ENCODE measurements at regions not wholly inside any gene's neighbourhood (a gene's known extent, or its start where the extent isn't known, plus 50 kb on each side); places are given as distances from the start of the nearest gene placed in this dataset.
"Not testable (repeated sequence)": the region's sequence is repeated elsewhere in the genome, so short reads cannot be mapped to it uniquely, and the experiment has no call there.

DNA sequence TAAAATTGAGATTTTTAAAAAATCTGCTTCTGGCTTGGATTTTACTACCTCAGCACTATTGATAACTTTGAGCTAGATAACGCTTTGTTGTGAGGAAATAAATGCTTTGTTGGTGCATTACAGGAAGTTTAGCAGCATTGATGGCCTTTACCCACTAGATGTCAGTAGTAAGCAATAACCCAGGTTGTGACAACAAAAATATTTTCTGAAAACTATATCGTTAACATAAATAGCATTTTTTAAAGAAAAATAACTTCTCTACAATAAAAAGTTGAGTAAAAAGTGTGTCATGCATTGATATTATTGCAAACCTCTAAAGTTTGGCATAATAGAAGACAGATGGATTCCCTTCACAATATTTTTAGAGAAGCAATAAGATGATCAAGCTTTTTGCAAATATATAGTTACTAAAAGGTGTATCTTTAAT lies 1246.5 kb downstream of the UQCRFS1 start:
- no peak for DNase-seq

DNA sequence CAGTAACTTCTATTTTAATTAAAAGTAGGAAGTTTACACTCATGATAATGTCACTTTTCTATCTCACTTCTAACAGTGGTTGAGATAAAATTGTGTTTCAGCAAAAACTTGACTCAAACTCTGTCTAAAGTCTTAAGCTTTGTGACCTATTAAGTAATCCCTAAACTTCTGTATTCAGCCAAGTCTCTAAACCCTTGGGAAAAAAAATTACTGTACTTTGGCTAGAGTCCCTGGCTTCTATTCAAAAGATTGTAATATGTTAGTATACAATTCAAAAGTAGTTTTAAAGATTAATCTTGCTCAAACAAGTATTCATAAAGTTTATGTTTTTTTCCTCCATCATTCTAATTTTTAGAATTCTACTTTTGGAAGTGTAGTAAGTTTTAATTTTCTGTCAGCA lies 1248.8 kb downstream of the UQCRFS1 start:
- no peak for DNase-seq

DNA sequence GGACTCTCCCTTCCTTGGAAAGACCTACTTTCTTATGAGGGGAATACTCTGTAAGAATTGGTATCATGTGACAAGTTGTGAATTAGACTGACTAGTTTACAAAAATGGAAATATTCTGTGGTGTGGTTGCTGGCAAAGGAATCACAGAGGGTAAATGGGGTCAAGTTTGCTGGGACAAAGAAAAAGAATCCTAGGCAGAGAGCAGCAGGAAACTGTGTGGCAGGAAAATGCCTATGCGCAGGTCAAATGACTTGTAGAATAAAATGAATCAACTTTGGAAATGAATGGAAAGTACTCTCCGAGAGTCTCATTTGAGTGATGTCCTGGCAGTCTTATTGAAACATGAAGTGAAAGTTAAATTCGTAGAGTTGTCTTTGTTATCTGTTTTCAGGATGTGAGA lies 1250.7 kb downstream of the UQCRFS1 start:
- DNase-seq = no peak

DNA sequence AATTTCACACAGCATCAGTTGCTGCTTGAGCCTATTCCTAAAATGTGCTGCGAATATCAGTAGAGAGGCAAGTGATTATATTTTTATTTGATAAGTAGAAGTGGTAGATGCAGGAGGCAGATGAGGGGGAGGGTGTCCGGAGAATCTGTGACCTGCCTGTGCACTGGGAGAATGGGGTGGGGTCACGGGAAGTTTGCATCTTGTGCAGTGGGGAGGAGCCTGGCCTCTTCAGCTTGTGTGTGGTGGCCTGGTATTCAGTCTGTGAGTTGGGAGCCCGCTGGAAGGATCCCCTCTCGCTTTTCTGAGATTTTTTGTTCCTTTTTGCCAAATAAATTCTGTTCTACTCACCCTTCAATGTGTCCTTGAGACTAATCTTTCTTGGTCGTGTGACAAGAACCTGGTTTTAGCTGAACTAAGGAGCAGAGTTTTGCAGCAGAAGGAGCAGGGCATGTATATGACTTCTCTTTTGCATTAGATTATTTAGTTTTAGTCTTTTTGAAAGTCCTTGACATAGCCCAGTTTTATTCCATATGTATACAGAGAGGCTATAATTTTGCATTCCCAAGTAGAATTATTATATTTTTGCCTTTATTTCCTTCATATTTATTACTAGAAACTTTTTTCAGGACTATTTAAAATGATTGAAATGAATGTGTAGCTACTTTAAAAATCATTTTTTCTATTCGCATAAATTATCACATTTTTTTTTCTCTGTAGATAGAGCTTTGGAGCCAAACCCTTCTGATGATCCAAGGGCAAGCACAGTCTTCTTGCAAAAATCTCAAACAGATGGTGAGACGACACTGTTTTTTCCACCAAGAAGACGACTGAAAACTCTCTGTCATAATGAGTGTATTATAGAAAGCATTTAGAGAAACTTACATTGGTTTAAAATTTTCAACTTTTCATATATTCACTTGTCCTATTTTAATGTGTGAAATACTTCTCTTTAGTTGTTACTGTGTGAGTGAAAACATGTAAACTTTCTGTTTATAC lies 1257.2 kb downstream of the UQCRFS1 start:
- no peak for DNase-seq

DNA sequence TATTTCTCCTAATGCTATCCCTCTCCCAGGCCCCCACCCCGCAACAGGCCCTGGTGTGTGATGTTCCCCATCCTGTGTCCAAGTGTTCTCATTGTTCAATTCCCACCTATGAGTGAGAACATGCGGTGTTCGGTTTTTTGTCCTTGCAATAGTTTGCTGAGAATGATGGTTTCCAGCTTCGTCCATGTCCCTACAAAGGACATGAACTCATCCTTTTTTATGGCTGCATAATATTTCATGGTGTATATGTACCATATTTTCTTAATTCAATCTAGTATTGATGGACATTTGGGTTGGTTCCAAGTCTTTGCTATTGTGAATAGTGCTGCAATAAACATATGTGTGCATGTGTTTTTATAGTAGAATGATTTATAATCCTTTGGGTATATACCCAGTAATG lies 1270.3 kb downstream of the UQCRFS1 start:
- DNase-seq = not testable (repeated sequence)

DNA sequence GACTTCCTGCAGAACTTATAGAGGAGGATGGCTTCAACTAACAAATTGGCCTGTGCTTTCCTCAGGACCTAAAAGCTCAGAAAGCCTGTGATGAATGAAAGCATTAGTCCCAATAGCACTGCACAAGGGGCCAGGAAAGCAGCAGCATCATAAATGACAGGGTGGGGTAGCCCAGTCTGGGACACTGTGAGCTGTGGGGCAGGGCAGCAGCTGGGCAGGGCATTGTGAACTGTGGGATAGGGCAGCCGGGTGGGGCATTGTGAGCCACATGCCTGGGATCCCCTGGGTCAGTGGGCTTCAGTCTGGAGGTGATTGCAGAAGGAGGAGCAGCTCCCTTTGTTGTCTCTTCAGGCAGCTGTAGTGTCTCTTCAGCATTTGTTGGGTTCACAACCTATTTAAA lies 1276.8 kb downstream of the UQCRFS1 start:
- DNase-seq = no peak

DNA sequence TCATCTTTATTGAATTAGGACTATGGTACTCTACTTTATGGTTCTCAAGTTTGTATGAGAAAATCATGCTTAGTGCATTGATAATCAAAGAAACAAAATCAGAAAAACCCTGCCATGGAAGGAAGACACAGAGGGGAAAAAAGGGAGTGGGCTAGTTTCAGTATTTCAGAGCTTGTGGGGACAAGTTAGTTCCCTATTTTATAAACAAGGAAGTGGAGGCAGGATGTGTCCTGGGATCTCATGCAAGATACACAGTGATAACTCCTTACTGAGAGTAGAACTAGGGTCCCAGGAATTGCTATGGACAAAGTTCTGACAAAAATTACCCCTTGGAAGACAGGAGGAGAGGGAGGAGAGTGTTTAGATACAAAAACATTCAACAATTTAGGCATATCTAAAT lies 1277.3 kb downstream of the UQCRFS1 start:
- no peak for DNase-seq

DNA sequence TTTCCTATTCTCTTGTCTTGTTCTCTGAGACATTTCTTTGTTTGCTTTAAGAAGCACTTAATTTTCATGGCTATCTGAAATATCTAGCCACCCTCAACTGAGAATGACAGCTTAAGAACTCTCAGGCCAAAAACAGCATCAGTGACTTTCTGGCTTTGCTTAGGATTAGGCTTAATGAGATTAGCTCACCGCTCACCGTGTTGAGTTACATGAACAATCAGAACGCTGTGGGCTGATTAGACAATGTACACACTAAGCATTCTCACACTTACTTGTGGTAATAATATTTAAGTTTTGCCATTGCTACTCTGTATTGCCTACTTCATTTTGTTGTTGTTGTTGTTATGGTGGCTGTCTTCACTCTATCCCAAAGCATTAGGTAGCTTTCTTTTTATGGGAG lies 1283.6 kb downstream of the UQCRFS1 start:
- no peak for DNase-seq

DNA sequence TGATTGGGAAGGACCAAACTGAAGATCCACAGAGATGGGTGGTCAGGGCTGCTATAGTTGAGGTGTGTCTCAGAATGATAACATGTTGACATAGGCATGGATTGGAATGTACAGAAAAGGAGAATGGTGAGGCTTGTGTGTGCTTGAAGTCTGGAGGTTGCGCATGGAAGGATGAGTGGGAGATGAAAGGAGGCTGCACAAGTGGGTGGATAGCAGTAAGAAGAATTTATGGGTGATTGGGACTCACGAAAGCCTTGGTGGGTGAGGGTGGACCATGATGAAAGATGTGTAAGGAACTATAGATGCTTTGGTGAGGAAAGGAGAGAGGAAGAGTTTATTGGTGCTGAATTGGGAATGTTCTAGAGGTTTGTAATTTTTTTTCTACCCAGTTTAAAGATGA lies 1287.7 kb downstream of the UQCRFS1 start:
- no peak for DNase-seq

DNA sequence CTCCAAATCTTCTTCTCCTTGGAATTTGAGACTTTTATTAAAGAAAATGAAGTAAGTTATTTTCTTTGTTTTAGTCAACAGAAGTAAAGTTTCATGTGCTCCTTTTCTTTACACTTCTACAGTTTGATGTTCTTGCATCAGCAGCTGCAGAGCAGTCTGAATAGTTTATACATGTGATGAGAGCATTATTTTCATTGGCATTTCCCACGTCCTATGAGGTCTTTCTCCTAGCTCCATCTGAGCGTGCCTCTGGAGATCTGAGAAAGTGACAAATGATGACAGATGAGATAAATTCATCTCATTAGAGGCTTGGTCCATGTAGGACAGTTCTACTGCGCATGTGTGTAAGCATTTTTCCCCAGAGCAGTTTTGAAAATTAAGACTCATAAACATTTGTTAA lies 1290.0 kb downstream of the UQCRFS1 start:
- DNase-seq = no peak

DNA sequence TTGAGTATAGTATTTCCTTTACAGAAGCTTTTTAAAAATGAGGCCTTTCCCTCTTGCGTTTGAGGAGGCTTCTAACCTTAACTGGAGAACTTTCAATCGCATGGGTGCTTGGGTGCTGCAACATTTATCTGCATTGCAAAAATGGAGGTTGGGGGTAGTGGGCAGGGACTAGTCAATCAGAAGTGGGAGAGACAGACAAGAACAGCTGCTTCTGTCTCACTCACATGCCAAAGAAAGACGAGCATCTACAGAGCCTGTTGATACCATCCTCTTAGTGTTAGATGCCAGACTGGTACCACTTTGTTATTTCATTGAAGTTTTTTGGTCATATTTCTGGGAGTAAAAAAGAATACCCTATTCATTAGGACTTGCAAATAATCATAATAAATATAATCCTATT lies 1292.2 kb downstream of the UQCRFS1 start:
- DNase-seq = no peak

DNA sequence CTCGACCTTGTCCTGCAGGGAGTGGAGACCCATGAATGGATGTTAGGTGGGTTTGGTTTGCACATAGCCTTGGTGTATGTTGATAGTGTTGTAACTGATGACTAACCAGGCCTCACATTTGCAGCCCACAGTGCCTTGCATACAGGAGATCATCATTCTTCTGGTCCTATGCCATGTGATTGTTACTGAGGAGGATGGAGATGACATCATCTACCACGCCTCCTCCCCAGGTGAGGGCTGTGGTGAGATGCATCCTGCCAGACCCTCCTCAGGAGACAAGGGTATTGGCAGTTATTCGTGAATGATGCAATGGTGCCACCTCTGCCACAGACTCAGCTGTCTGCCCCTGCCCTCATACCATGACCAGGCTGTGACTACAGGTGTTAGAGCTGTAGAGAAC lies 1294.1 kb downstream of the UQCRFS1 start:
- no peak for DNase-seq

DNA sequence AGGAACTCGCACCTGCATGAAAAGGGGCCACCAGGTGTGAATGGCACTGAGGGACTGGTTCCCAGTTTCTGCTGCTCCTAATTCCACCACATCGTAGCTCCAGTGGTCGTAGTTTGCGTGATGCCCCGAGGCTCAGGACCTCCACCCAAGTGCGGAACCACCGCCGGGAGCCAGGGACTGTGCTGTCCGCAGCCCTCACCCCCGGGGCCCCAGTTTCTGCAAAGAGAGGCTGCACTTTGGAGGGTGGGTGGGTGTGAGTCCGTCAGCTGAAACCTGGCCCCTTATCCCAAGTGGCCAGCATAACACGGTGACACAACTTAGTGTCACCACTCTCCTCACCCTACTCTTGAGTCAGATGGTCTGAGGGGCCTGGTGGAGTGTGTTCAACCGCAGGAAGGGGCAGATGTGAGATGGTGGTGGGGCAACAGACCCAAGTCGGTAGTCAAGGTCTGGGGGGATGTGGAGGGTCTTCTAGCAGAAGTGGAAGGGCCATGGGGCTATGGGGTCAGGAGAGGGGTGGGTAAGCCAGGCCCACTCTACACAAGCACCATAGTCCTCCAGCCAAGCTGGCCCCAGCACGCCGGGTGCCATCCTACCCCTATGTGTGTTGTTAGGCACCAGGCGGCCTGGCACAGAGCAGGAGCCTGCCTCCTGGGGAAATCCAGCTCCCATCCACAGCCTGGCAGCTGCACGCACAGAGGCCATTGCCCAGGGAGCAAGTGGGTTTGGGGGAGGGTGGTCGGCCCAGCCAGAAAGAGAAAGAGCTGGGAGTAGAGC lies 1301.6 kb downstream of the UQCRFS1 start:
- no peak for DNase-seq

DNA sequence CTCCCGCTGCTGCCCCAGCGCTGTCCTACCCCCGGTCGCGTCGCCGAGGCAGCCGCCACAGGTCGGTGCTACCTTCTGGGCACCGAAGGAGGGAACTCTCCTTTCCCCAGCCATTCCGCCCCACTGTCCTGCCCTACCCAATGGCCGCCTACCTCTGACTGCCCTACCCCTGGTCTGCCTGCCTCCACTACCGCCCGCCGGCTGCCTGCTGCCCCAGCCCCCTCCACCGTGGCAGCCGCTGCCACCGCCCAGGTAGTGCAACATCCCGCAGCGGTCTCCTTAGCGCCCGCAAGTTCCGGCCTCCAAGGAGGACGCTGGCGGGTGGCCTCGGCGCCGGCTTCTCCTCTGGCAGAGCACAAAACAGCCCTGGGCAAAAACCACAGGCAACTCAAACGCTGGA lies 1303.1 kb downstream of the UQCRFS1 start:
- DNase-seq = no peak

DNA sequence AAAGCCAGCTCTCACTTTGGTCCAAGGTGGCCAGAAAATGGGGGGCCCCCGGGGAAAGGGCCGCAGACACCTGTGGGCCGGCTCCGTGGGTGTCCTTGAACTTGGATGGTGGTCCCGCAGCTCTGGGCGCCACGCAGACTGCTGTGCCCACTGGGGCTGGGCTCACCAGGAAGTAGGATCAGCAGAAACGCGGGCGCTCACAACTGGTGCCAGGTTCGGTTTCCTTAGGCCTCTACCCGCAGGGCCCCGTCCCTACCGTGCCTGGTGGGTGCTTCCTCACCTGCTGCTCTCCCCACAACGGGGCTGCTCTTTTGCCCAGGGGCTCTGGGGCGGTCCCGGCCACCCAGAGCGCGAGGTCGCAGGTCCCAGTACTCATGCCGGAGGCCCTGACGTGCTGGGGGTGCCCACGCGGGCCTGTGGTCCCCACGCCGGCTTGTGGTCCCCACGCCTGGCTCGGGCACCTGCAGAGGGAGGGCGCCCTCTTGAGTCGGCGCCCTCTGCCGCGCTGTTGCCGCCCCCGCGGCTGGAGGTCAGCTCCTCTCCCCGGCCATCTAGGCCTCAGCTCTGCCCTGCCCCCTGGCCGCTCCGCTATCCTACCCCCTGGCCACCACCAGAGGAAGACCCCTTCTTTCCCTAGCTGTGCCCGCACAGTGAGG lies 1303.6 kb downstream of the UQCRFS1 start:
- DNase-seq = no peak

DNA sequence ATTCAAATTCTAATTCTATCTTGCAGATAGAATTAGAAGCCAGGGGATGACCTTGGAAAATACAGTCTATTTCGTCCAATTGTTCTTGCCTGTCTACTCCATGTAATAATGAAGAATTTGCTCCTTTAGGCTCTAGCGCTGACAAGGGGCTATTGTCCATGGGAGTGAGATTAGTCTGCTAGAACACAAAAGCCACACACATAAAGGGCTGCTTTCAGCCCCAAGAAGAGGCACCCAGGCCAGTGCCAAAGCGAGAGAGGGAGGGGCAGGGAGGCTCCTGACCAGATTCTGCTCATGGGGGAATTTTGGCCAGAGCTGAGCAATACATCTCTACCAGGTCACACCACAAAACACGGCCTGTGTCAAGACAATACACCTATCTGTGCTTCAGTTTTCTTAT lies 1306.9 kb downstream of the UQCRFS1 start:
- no peak for DNase-seq

DNA sequence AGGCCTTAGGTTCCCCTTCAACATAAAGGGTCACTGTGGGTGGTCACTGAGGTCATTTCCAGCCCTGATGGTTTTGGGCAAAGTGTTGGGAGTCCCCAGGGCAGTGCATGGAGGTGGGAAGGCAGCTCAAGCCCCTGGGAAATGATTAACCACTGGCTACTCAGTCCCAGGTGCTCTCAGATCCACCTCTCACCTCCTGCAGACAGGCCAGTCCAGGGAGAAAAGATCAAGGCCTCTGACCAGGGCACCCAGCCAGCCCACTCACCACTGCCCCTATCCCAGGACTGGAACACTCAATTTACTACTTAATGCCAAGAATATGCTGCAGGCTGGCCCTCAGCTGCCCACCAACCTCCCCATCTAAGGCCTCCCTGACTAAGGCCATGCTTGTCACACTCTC lies 1307.9 kb downstream of the UQCRFS1 start:
- DNase-seq = no peak

DNA sequence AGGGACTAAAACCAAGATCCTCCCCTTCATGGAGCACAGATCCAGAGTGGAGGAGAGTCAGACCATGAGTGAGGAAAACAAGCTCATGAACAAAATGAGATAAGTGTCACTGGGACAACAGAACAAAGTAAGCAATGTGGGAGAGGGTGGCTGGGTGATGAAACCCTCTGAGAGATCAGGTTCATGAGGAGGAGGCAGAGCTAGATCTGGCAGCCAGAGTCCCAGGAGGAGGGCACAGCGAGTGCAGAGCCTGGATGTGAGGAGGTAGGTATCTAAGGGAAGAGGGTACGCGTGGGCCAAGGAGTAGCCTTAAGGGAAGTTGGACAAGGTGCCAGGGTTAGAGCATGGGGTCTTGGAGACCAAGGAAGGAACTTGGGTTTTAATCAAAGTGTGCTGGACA lies 1311.9 kb downstream of the UQCRFS1 start:
- DNase-seq = no peak

DNA sequence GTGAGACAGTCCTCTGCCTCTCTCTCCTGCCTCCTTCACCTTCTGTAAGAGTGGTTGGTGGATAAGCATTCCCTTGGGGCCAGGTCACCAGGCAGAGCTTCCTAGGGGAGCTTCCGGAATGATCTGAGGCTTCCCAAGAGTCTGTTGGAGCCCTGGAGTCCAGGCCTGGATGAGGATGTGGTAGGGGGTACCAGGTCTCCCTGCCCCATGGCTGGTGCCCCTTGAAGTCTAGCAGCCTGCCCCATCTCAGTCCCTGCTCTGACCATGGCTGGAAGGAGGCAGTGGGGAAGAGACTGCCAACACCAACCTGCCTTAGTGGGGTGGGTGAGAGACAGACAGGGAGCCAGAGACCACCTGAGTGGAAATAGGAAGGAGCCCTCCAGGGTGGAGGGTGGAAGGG lies 1316.9 kb downstream of the UQCRFS1 start:
- no peak for DNase-seq

DNA sequence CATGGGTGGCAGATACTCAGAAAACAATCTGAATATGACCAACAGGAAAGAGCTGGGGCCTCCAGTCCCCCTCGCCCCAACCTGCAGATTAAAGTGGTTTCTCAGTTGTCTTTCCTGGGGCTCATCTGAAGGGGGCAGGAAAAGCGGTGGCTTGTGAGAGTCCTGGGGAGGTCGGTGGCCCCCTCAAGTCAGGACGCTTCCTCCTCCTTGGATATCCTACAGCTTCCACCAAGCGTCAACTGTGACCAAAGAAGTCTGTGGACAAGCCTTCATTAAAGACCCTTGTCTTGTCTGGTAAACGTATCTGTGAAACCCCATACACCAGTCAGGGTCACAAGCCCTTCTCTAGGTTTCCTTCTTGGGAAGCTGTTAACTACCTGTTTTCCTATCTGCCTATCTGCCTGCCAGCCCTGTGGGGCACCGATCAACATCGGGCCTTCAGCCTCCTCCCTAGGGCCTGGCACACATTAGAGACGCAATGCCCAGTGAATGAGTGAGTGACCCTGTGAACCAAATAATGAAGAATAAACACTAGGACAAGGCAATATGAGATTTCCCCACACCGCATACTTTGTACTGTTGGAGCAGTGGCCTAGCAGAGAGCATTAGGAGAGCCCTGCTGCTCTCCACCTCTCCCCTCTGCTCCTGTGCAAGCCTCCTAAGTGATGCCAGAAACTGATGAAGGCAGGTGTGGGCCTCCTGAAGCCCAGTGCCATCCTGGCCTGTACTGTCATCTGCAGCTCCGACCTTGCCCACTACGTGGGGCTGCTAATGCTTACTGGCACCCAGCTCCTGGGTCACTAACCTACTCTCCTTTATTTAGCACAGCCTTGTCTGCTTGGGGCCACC lies 1317.8 kb downstream of the UQCRFS1 start:
- no peak for DNase-seq

DNA sequence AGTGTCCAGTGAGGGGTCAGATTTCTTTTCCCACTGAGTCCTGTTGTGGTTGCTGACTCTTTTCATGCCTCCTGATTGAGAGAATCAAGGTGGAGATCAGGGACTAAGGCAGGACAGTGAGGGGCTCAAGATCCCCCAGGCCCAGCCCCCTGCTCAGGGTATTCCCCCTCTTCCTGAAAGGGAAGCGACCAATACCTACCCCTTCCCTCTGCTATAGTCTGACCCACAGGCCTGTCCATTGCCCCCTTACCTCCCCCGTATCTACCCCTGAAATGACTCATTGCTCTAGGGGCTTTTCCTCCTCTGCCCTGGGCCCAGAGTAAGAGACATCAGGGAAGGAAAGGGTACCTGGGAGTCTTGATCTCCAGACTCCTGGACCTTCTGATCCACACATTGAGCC lies 1320.5 kb downstream of the UQCRFS1 start:
- no peak for DNase-seq

DNA sequence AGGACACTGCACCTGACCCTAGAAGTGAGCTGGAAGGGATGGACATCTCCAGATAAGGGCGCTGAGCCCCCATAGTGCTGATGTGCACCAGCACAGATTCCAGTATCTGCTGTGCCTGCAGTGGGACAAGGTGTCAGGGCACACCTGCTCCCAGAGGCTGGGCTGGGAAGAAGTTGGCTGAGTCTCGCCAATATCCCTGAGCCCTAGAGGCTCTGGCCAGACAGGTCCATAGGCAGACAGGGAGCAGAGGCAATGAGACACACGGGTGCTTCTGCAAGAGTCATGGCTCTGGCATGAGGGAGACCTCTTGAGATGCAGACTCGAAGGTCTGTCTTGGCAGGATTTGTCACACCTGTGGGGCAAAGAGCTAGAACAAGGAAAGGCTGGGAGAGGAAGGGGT lies 1321.5 kb downstream of the UQCRFS1 start:
- no peak for DNase-seq

DNA sequence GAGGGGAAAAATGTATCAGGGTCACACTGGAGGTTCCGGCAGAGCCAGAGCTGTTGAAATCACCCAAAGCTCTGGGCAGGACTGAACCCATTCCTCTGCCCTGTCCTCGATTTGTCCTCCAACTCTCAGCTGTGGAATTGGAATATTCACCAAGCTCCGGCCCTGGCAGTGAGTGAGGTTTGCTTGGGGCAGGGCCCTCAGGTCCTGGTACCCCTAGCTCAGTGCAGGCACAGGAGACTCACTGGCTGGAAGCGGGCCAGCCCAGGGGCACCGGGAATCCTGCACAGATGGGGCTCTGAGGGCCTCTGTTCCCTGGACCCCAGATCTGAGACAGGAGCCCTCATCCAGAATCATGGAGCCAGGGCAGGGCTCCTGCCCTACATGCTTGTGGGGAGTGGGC lies 1322.3 kb downstream of the UQCRFS1 start:
- DNase-seq = no peak
